Kidney (tissue), 13 donors: ENCODE measurements at regions not wholly inside any gene's neighbourhood (a gene's known extent, or its start where the extent isn't known, plus 50 kb on each side); places are given as distances from the start of the nearest gene placed in this dataset.

Source experiments
- DNase-seq, 5 donors: peaks; one replicate each; pipeline ENCODE4 v3.0.0-alpha.2; 2013 to 2020
- FAIRE-seq: peaks from 2 replicates; lab custom pipeline; 2012; peaks lifted over from hg19 to GRCh38; lab: Jason Lieb, UNC
- H3K27ac ChIP-seq, 2 donors: one replicate each; pipeline ENCODE4 v1.7.0; 2013; ENCODE audit warnings: low read depth in 2 of 2, low read length in 2 of 2, inconsistent platforms in 1 of 2
- H3K27me3 ChIP-seq: one replicate; pipeline ENCODE4 v1.7.1; 2013; ENCODE audit warnings: low read length, inconsistent platforms; ENCODE audit not compliant: control insufficient read depth, insufficient read depth
- H3K36me3 ChIP-seq, 3 donors: one replicate each; pipeline versions ENCODE4 v1.7.0 to v1.7.1; 2013; ENCODE audit warnings: low read length in 3 of 3, control low read depth in 1 of 3, inconsistent platforms in 1 of 3; ENCODE audit not compliant: insufficient read depth in 3 of 3, control insufficient read depth in 2 of 3
- H3K4me1 ChIP-seq, 3 donors: one replicate each; pipeline versions ENCODE4 v1.7.0 to v1.7.1; 2013; ENCODE audit warnings: low read length in 3 of 3, inconsistent platforms in 1 of 3, low read depth in 1 of 3; ENCODE audit not compliant: control insufficient read depth in 2 of 3, insufficient read depth in 2 of 3
- H3K4me3 ChIP-seq, 3 donors: one replicate each; pipeline versions ENCODE4 v1.7.0 to v1.8.1; 2013; ENCODE audit warnings: low read length in 3 of 3, control low read depth in 1 of 3, inconsistent platforms in 1 of 3
- H3K9ac ChIP-seq, 3 donors: one replicate each; pipeline versions ENCODE4 v1.7.0 to v1.7.1; 2013; ENCODE audit warnings: low read length in 3 of 3, control low read depth in 1 of 3, inconsistent platforms in 1 of 3
- H3K9me3 ChIP-seq, 3 donors: one replicate each; pipeline versions ENCODE4 v1.7.0 to v1.7.1; 2013; ENCODE audit warnings: low read length in 3 of 3, control low read depth in 1 of 3, inconsistent platforms in 1 of 3; ENCODE audit not compliant: control insufficient read depth in 2 of 3, insufficient read depth in 1 of 3
- intact Hi-C: fragments of 100-400 bp; cut with DNase I; formaldehyde crosslinking; loops from one replicate; pipeline ENCODE4 v1.11.1; 2022
- TF ChIP-seq, protein P1 (sequence below): IDR thresholded peaks from 3 replicates; pipeline ENCODE4 v1.5.1; 2012; ENCODE audit warnings: mild to moderate bottlenecking, moderate library complexity, borderline replicate concordance; ENCODE audit not compliant: insufficient read depth; ENCODE audit errors: extremely low read depth
- donor health status: control.
- donor health status: control.
- donor health status: control.
- donor health status: control.
- donor health status: control.
- donor health status: DM: yes; HTN: yes; CAD: no.
- donor health status: Normal renal cell carcinoma (clear cell type).

DNA sequence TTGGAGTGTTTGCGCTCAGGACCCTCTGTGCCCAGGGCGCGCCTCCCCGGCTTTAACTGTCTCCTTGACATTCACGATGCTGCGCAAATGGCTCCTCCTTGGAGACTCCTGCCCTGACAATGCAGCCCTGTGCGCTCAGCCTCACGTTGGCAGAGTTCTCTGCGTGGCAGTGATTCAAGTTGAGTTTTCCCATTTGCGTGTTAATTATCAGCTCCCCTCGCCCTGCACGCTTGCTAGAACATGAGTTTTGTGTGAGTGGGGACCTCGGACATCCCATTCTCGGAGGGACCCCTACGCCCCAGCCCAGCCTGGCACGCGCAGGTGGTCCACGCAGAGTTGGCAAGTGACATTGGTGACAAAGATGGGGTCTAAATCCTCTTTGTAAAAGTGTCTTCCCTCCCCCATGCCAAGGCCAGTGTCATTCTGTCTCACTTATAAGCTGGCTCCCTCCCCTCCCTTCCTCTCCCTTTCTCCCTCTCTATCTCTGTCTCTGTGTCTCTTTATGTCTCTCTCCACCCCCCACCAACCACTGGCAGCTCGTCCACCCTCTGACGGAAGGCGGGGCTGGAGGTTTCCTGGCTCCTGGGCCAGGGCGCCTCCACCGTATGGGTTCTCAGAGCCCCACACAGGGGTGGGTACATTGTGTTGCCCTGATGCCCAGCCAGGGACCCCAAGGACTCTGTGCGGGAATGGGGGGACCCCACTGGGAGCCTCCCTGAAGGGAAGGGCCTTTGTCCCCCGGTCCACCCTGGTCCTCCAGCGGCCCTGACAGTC lies 169.3 kb downstream of the OLFM1 start:
- intact Hi-C loops, result no loop called here
- Histone ChIP-seq H3K27ac (no peak overlapping the region), H3K27me3 (peaks cover 2% of the 10 kb centered on the region), H3K9me3 (no peaks in the 10 kb centered on the region), H3K36me3 (no peaks in the 10 kb centered on the region), H3K4me1 (no peaks in the 10 kb centered on the region), H3K9ac (no peak overlapping the region), H3K4me3 (no peak overlapping the region)
- DNase-seq (peak in 1 of 5 donors; percentile 61), FAIRE-seq (no peak)
- TF ChIP-seq, protein P1, sequence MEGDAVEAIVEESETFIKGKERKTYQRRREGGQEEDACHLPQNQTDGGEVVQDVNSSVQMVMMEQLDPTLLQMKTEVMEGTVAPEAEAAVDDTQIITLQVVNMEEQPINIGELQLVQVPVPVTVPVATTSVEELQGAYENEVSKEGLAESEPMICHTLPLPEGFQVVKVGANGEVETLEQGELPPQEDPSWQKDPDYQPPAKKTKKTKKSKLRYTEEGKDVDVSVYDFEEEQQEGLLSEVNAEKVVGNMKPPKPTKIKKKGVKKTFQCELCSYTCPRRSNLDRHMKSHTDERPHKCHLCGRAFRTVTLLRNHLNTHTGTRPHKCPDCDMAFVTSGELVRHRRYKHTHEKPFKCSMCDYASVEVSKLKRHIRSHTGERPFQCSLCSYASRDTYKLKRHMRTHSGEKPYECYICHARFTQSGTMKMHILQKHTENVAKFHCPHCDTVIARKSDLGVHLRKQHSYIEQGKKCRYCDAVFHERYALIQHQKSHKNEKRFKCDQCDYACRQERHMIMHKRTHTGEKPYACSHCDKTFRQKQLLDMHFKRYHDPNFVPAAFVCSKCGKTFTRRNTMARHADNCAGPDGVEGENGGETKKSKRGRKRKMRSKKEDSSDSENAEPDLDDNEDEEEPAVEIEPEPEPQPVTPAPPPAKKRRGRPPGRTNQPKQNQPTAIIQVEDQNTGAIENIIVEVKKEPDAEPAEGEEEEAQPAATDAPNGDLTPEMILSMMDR, result no peak

DNA sequence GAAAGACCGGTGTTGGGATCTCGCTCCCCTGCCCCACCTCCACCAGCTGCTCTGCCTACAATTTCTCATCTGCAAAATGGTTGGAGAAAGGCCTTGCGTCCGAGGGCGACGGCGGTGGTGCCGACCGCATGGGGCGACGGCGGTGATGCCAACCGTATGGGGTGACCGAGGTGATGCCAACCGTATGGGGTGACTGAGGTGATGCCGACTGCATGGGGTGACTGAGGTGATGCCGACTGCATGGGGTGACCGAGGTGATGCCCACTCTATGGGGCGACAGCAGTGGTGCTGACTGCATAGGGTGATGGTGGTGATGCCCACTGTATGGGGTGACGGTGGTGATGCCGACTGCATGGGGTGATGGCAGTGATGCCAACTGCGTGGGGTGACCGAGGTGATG lies 171.0 kb downstream of the OLFM1 start:
- TF ChIP-seq, protein P1, result no peak
- no peak for FAIRE-seq
- Histone ChIP-seq H3K27me3 (no peaks in the 10 kb centered on the region), H3K36me3 (no peaks in the 10 kb centered on the region), H3K9me3 (no peaks in the 10 kb centered on the region), H3K4me3 (no peak overlapping the region), H3K4me1 (no peaks in the 10 kb centered on the region), H3K9ac (no peak overlapping the region), H3K27ac (no peak overlapping the region)
- no peak for DNase-seq
- intact Hi-C loops, result no loop called here

DNA sequence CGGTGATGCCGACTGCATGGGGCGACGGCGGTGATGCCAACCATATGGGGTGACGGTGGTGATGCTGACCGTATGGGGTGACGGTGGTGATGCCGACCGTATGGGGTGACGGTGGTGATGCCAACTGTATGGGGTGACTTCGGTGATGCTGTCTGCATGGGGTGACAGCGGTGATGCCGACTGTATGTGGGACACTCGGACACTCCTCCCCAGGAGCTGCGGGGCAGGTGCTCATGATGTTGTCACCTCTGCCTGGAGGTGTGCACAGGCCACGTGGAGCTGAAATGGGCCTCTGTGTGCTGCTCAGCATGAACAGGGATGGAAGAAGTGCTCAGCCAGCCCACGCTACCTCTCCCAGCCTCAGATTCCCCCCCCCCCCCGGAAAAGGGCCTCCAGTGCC lies 171.8 kb downstream of the OLFM1 start:
- no peaks in the 10 kb centered on the region for H3K27me3 ChIP-seq
- no peaks in the 10 kb centered on the region for H3K36me3 ChIP-seq
- no peak for FAIRE-seq
- H3K27ac ChIP-seq, result no peak overlapping the region
- intact Hi-C loops, result no loop called here
- TF ChIP-seq, protein P1, result no peak
- H3K9me3 ChIP-seq, result no peaks in the 10 kb centered on the region
- H3K4me3 ChIP-seq, result no peak overlapping the region
- no peak for DNase-seq
- no peaks in the 10 kb centered on the region for H3K4me1 ChIP-seq
- H3K9ac ChIP-seq, result no peak overlapping the region
